Liver (tissue), 8 donors: ENCODE measurements at regions not wholly inside any gene's neighbourhood (a gene's known extent, or its start where the extent isn't known, plus 50 kb on each side); places are given as distances from the start of the nearest gene placed in this dataset.

ENCODE experiments used
- DNase-seq: peaks from one replicate; pipeline ENCODE4 v3.0.0-alpha.2; 2017; ENCODE audit warnings: low spot score
- H3K27ac ChIP-seq, 2 donors: one replicate each; pipeline ENCODE4 v1.7.0; 2013; ENCODE audit warnings: inconsistent platforms in 2 of 2, low read length in 2 of 2, control low read depth in 1 of 2, low read depth in 1 of 2, mild to moderate bottlenecking in 1 of 2
- H3K27me3 ChIP-seq, 4 donors: one replicate each; pipeline versions ENCODE4 v1.6.1 to v1.7.0; 2013; ENCODE audit warnings: low read length in 3 of 4, inconsistent platforms in 1 of 4, mild to moderate bottlenecking in 1 of 4, moderate library complexity in 1 of 4; ENCODE audit not compliant: control insufficient read depth in 4 of 4, insufficient read depth in 4 of 4
- H3K36me3 ChIP-seq, 4 donors: one replicate each; pipeline versions ENCODE4 v1.6.1 to v1.7.0; 2013; ENCODE audit warnings: low read length in 3 of 4, mild to moderate bottlenecking in 3 of 4, low read depth in 1 of 4, moderate library complexity in 1 of 4; ENCODE audit not compliant: control insufficient read depth in 4 of 4, insufficient read depth in 3 of 4
- H3K4me1 ChIP-seq, 4 donors: one replicate each; pipeline versions ENCODE4 v1.6.1 to v1.7.0; 2013; ENCODE audit warnings: low read length in 3 of 4, mild to moderate bottlenecking in 3 of 4, moderate library complexity in 1 of 4; ENCODE audit not compliant: control insufficient read depth in 4 of 4, insufficient read depth in 4 of 4
- H3K4me3 ChIP-seq, 3 donors: one replicate each; pipeline versions ENCODE4 v1.6.1 to v1.7.0; 2013; ENCODE audit warnings: low read length in 3 of 3, control low read depth in 1 of 3, low read depth in 1 of 3, mild to moderate bottlenecking in 1 of 3
- H3K9ac ChIP-seq, 2 donors: one replicate each; pipeline ENCODE4 v1.7.0; 2013; ENCODE audit warnings: low read length in 2 of 2, mild to moderate bottlenecking in 2 of 2, moderate library complexity in 2 of 2, control low read depth in 1 of 2, low read depth in 1 of 2
- H3K9me3 ChIP-seq, 4 donors: one replicate each; pipeline versions ENCODE4 v1.6.1 to v1.7.0; 2013; ENCODE audit warnings: low read length in 3 of 4; ENCODE audit not compliant: control insufficient read depth in 4 of 4
- EGR1 ChIP-seq, 2 donors: IDR thresholded peaks; 2 replicates each; pipeline ENCODE4 v1.6.1; 2016 to 2018; ENCODE audit warnings: antibody characterized with exemption in 2 of 2, low read depth in 2 of 2
- FOXA2 ChIP-seq: IDR thresholded peaks from 2 replicates; pipeline ENCODE4 v1.6.1; 2016; ENCODE audit warnings: antibody characterized with exemption
- GABPA ChIP-seq, 2 donors: IDR thresholded peaks in 1 of 2; conservative IDR thresholded peaks in 1 of 2; 2 replicates each; pipeline ENCODE4 v1.6.1; 2016; ENCODE audit warnings: antibody characterized with exemption in 2 of 2, mild to moderate bottlenecking in 1 of 2, moderate library complexity in 1 of 2
- HNF4A ChIP-seq, 2 donors: conservative IDR thresholded peaks; 2 replicates each; pipeline ENCODE4 v1.6.1; 2016; ENCODE audit warnings: antibody characterized with exemption in 2 of 2, mild to moderate bottlenecking in 2 of 2
- HNF4G ChIP-seq: IDR thresholded peaks from 2 replicates; pipeline ENCODE4 v1.6.1; 2016; ENCODE audit warnings: antibody characterized with exemption
- JUND ChIP-seq, 2 donors: IDR thresholded peaks; 2 replicates each; pipeline ENCODE4 v1.6.1; 2016; ENCODE audit warnings: antibody characterized with exemption in 2 of 2
- MAX ChIP-seq: IDR thresholded peaks from 2 replicates; pipeline ENCODE4 v1.6.1; 2016; ENCODE audit warnings: antibody characterized with exemption
- NR2F2 ChIP-seq: IDR thresholded peaks from 2 replicates; pipeline ENCODE4 v1.6.1; 2016; ENCODE audit warnings: antibody characterized with exemption
- RAD21 ChIP-seq, 2 donors: IDR thresholded peaks; 2 replicates each; pipeline ENCODE4 v1.6.1; 2016; ENCODE audit warnings: antibody characterized with exemption in 2 of 2, mild to moderate bottlenecking in 2 of 2
- REST ChIP-seq: IDR thresholded peaks from 2 replicates; pipeline ENCODE4 v1.6.1; 2016; ENCODE audit warnings: antibody characterized with exemption, mild to moderate bottlenecking
- RXRA ChIP-seq, 2 donors: IDR thresholded peaks; 2 replicates each; pipeline ENCODE4 v1.6.1; 2017 to 2018; ENCODE audit warnings: antibody characterized with exemption in 2 of 2, mild to moderate bottlenecking in 1 of 2
- SP1 ChIP-seq: IDR thresholded peaks from 2 replicates; pipeline ENCODE4 v1.6.1; 2018; ENCODE audit warnings: antibody characterized with exemption, mild to moderate bottlenecking
- TAF1 ChIP-seq: conservative IDR thresholded peaks from 2 replicates; pipeline ENCODE4 v1.6.1; 2016; ENCODE audit warnings: antibody characterized with exemption, mild to moderate bottlenecking
- YY1 ChIP-seq: IDR thresholded peaks from 2 replicates; pipeline ENCODE4 v1.6.1; 2016; ENCODE audit warnings: antibody characterized with exemption, mild to moderate bottlenecking
- ZBTB33 ChIP-seq: IDR thresholded peaks from 2 replicates; pipeline ENCODE4 v1.6.1; 2016; ENCODE audit warnings: antibody characterized with exemption
- WGBS: extraction: QIAGEN DNeasy Blood & Tissue Kit; methylation state at CpG from one replicate; pipeline ENCODE4 v1.1.7; 2013; 5-methylcytosine and 5-hydroxymethylcytosine counted together
- TF ChIP-seq, protein P1 (sequence below): fragments of 150-350 bp; IDR thresholded peaks from 2 replicates; pipeline ENCODE4 v1.5.1; 2017; ENCODE audit warnings: improper control_type of control experiment, low read depth, low read length; ENCODE audit not compliant: missing input control
- donor health status: healthy.
- donor health status: healthy.
- donor health status: healthy.
- donor health status: healthy.
- donor health status: healthy.

GRCh38 chr5:92644266-92644886 lies 936.6 kb downstream of the NR2F1-AS1 start:
- no peaks in the 10 kb centered on the region for H3K27me3 ChIP-seq
- WGBS, result 34% methylated on average over 4 of the region's 4 CpGs
- DNase-seq, result no peak
- no peaks in the 10 kb centered on the region for H3K36me3 ChIP-seq
- no peak overlapping the region for H3K4me3 ChIP-seq
- H3K9ac ChIP-seq, result no peak overlapping the region
- H3K9me3 ChIP-seq, result no peaks in the 10 kb centered on the region
- TF ChIP-seq NR2F2, result peak; percentile 19
- TF ChIP-seq ZBTB33, result no peak
- TF ChIP-seq REST, result no peak
- no peak for TF ChIP-seq MAX
- TF ChIP-seq HNF4A (conservative IDR thresholded peaks at IDR 0.05), result no peak
- TF ChIP-seq GABPA (IDR thresholded peaks at IDR 0.05 in 1 of 2, conservative IDR thresholded peaks at IDR 0.05 in 1 of 2), result no peak
- TF ChIP-seq FOXA2, result no peak
- no peak for TF ChIP-seq HNF4G
- TF ChIP-seq TAF1, result no peak
- no peak for TF ChIP-seq YY1
- peak in 1 of 2 donors; percentile 38 for TF ChIP-seq RAD21 (IDR thresholded peaks at IDR 0.05)
- TF ChIP-seq SP1, result no peak
- TF ChIP-seq RXRA (IDR thresholded peaks at IDR 0.05), result no peak
- TF ChIP-seq JUND (IDR thresholded peaks at IDR 0.05), result no peak
- TF ChIP-seq EGR1 (IDR thresholded peaks at IDR 0.05; ENCODE audit: low read depth in 2 of 2), result no peak
- TF ChIP-seq, protein P1, sequence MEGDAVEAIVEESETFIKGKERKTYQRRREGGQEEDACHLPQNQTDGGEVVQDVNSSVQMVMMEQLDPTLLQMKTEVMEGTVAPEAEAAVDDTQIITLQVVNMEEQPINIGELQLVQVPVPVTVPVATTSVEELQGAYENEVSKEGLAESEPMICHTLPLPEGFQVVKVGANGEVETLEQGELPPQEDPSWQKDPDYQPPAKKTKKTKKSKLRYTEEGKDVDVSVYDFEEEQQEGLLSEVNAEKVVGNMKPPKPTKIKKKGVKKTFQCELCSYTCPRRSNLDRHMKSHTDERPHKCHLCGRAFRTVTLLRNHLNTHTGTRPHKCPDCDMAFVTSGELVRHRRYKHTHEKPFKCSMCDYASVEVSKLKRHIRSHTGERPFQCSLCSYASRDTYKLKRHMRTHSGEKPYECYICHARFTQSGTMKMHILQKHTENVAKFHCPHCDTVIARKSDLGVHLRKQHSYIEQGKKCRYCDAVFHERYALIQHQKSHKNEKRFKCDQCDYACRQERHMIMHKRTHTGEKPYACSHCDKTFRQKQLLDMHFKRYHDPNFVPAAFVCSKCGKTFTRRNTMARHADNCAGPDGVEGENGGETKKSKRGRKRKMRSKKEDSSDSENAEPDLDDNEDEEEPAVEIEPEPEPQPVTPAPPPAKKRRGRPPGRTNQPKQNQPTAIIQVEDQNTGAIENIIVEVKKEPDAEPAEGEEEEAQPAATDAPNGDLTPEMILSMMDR, result peak; percentile 30
- no peak overlapping the region for H3K27ac ChIP-seq
- peaks cover 0 to 21% (median 10%) of the 10 kb centered on the region in 4 donors for H3K4me1 ChIP-seq
